SK-N-MC (cell line): ENCODE measurements at regions not wholly inside any gene's neighbourhood (a gene's known extent, or its start where the extent isn't known, plus 50 kb on each side); places are given as distances from the start of the nearest gene placed in this dataset.

Experiments used
- EZH2 ChIP-seq: fragments of 200-600 bp; sonication (generic); IDR thresholded peaks from one replicate; pipeline ENCODE4 v1.6.1; 2017; ENCODE audit warnings: antibody characterized with exemption
- POLR2AphosphoS5 ChIP-seq: IDR thresholded peaks from 2 replicates; pipeline ENCODE4 v1.6.1; 2012; ENCODE audit warnings: mild to moderate bottlenecking, low read depth, low read length, borderline replicate concordance

GRCh38 chr17:79164408-79164807, 89.8 kb downstream of the ENGASE start:
- TF ChIP-seq EZH2 = no peak
- no peak for TF ChIP-seq POLR2AphosphoS5
